BLaER1 treated with 17β-estradiol and CSF1 and Interleukin-3, amounts not matched to agents 10 nM and 100 nM (cell line): ENCODE measurements at regions not wholly inside any gene's neighbourhood (a gene's known extent, or its start where the extent isn't known, plus 50 kb on each side); places are given as distances from the start of the nearest gene placed in this dataset.
"Not testable (repeated sequence)": the region's sequence is repeated elsewhere in the genome, so short reads cannot be mapped to it uniquely, and the experiment has no call there.

Source experiments
- H3K27ac ChIP-seq, 11 experiments: shearing (Covaris generic); formaldehyde crosslinking; 2 replicates each; pipeline ENCODE4 v1.8.1; 2022
- H3K27me3 ChIP-seq, 11 experiments: shearing (Covaris generic); formaldehyde crosslinking; 2 replicates each; pipeline ENCODE4 v1.8.1; 2022
- H3K36me3 ChIP-seq, 11 experiments: shearing (Covaris generic); formaldehyde crosslinking; 2 replicates each; pipeline ENCODE4 v1.8.1; 2022
- H3K4me1 ChIP-seq, 10 experiments: shearing (Covaris generic); formaldehyde crosslinking; 2 replicates each; pipeline ENCODE4 v1.8.1; 2022
- H3K4me2 ChIP-seq, 11 experiments: shearing (Covaris generic); formaldehyde crosslinking; 2 replicates each; pipeline ENCODE4 v1.8.1; 2022
- H3K4me3 ChIP-seq, 10 experiments: shearing (Covaris generic); formaldehyde crosslinking; 2 replicates each; pipeline ENCODE4 v1.8.1; 2022
- H3K9ac ChIP-seq, 11 experiments: shearing (Covaris generic); formaldehyde crosslinking; 2 replicates each; pipeline ENCODE4 v1.8.1; 2022
- H3K9me3 ChIP-seq, 11 experiments: shearing (Covaris generic); formaldehyde crosslinking; replicated peaks in 1 of 11; 2 replicates each; pipeline ENCODE4 v1.8.1; 2022
- H4K20me1 ChIP-seq, 11 experiments: shearing (Covaris generic); formaldehyde crosslinking; 2 replicates each; pipeline ENCODE4 v1.8.1; 2022
- Cebpa-rat ChIP-seq, 11 experiments: shearing (Covaris generic); IDR thresholded peaks; 2 replicates each; pipeline ENCODE4 v1.8.1; 2022

- Histone ChIP-seq H3K9me3 (peaks cover 22 to 41% (median 31%) of the 10 kb centered on the region in 11 experiments), H3K4me1 (peaks cover 18 to 68% (median 61%) of the 10 kb centered on the region in 10 experiments), H3K27me3 (no peaks in the 10 kb centered on the region), H3K27ac (peak overlapping the region in 9 of 11 experiments; percentile 5 to 71 (median 40); a peak in 13 of 22 replicates), H3K36me3 (no peaks in the 10 kb centered on the region), H3K4me3 (no peak overlapping the region; a peak in 1 of 20 replicates), H4K20me1 (no peaks in the 10 kb centered on the region), H3K9ac (peak overlapping the region in 1 of 11 experiments; percentile 27; a peak in 4 of 22 replicates), H3K4me2 (peak overlapping the region; percentile 2 to 87 (median 56); a peak in 18 of 22 replicates)
- no peak for TF ChIP-seq Cebpa-rat (IDR thresholded peaks at IDR 0.05)
Observed at GRCh38 chr2:223488814-223489213, 113.3 kb downstream of the SCG2 start.

DNA sequence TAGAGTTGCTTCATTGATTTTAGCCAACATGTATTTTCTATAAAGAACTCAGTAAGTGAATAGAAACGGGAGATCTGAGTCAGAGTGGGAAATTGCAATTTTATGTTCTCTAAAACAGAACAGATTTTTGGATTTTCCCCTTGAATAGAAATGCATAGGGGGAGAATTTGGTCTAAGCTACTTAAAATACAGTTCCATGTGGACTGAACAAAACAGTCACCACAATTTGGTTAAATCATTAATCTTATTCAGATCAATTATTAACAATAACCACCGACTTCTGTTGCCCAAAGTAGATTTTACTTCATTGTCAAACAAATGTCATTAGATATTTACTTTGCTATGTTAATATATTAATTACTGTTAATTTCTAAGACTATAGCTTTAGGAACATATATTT, 107.7 kb downstream of the SCG2 start:
- H3K4me1 ChIP-seq, result peaks cover 0 to 18% (median 6%) of the 10 kb centered on the region in 10 experiments; a peak in 17 of 20 replicates
- H3K9ac ChIP-seq, result no peak overlapping the region
- H3K4me2 ChIP-seq, result no peak overlapping the region
- no peaks in the 10 kb centered on the region for H4K20me1 ChIP-seq
- no peak overlapping the region for H3K4me3 ChIP-seq
- no peaks in the 10 kb centered on the region for H3K36me3 ChIP-seq
- no peak overlapping the region for H3K27ac ChIP-seq
- no peak for TF ChIP-seq Cebpa-rat (IDR thresholded peaks at IDR 0.05)
- H3K9me3 ChIP-seq, result peaks cover 30 to 78% (median 62%) of the 10 kb centered on the region in 11 experiments
- no peaks in the 10 kb centered on the region for H3K27me3 ChIP-seq

DNA sequence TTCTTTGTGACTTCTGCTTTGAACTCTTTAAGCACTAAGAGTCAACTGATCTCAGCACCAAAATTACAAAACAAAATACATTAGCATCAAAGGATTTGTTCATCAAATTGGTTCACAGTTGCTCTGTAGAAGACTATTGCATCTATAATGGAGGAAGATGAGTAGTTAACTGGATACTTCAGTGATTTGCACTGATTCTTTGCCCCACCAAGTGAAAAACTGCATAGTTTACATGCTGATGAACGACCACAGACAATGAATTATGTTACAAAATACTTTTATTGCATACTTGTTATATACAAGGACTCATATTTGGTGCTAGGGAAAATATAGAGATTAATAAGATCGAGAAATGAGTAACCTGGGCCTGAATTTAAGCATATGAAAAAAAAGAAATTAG, 107.2 kb downstream of the SCG2 start:
- Histone ChIP-seq H3K9ac (no peak overlapping the region), H3K4me2 (no peak overlapping the region), H3K36me3 (no peaks in the 10 kb centered on the region), H3K27ac (no peak overlapping the region), H3K4me1 (peaks cover 0 to 13% (median 1%) of the 10 kb centered on the region in 10 experiments; a peak in 10 of 20 replicates), H4K20me1 (no peaks in the 10 kb centered on the region), H3K4me3 (no peak overlapping the region), H3K9me3 (peaks cover 29 to 78% (median 62%) of the 10 kb centered on the region in 11 experiments), H3K27me3 (no peaks in the 10 kb centered on the region)
- no peak for TF ChIP-seq Cebpa-rat (IDR thresholded peaks at IDR 0.05)

GRCh38 chr2:223496853-223497252, 105.3 kb downstream of the SCG2 start:
- peaks cover 10 to 59% (median 46%) of the 10 kb centered on the region in 11 experiments; a peak in 21 of 22 replicates for H3K9me3 ChIP-seq
- H3K27me3 ChIP-seq, H3K4me2 ChIP-seq, H4K20me1 ChIP-seq, H3K36me3 ChIP-seq, H3K4me3 ChIP-seq, H3K27ac ChIP-seq, H3K9ac ChIP-seq, H3K4me1 ChIP-seq: not testable (repeated sequence)

DNA sequence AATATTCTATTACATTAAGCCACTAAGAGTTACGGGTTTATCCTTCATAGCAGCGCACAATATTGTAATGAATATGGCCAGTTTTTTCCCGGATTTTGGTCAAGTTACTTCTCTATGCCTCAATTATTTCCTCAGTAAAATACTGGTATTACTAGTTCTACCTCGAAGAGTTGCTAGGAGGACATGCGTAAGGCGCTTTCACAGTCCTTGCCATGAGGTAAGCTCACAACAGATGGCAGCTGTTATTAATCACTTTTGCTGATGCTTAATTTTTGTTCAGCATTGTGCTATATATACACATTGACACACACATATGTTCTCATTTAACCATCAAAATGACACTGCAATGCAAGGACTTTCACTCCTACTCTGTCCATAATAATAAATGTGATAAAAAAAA, 101.5 kb downstream of the SCG2 start:
- Histone ChIP-seq H3K4me2 (no peak overlapping the region), H3K27me3 (peaks cover 0 to 5% (median 0%) of the 10 kb centered on the region in 11 experiments; a peak in 3 of 22 replicates), H3K9me3 (peaks cover 7 to 36% (median 22%) of the 10 kb centered on the region in 11 experiments; a peak in 16 of 22 replicates), H3K9ac (no peak overlapping the region), H3K27ac (no peak overlapping the region), H3K4me3 (no peak overlapping the region), H3K36me3 (no peaks in the 10 kb centered on the region), H4K20me1 (no peaks in the 10 kb centered on the region), H3K4me1 (no peaks in the 10 kb centered on the region)
- no peak for TF ChIP-seq Cebpa-rat (IDR thresholded peaks at IDR 0.05)

- no peaks in the 10 kb centered on the region for H3K4me1 ChIP-seq
- H3K4me2 ChIP-seq, result no peak overlapping the region
- peaks cover 0 to 7% (median 0%) of the 10 kb centered on the region in 11 experiments; a peak in 3 of 22 replicates for H3K27me3 ChIP-seq
- peaks cover 1 to 36% (median 15%) of the 10 kb centered on the region in 11 experiments; a peak in 15 of 22 replicates for H3K9me3 ChIP-seq
- no peaks in the 10 kb centered on the region for H3K36me3 ChIP-seq
- H4K20me1 ChIP-seq, result no peaks in the 10 kb centered on the region
- no peak for TF ChIP-seq Cebpa-rat (IDR thresholded peaks at IDR 0.05)
- no peak overlapping the region for H3K27ac ChIP-seq
- no peak overlapping the region for H3K4me3 ChIP-seq
- H3K9ac ChIP-seq, result no peak overlapping the region
Observed at GRCh38 chr2:223501641-223502040, 100.5 kb downstream of the SCG2 start.

DNA sequence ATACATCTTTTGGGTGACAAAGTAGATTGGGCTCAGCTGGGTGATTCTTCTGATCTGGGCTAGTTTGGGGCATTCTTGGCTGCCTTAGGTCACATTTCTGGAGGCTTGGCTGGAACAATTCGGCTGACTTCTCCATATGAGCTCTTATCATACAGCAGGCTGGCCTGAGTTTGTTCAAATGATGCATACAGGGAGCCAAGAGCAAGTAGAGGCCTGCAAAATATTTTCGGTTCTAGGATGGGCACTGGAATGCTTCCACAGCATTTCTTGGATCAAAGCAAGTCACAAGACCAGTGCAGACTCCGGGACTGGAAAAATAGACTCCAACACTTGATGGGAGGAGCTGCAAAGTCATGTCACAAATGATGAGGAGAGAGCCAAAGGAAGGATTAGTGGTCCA, 98.4 kb downstream of the SCG2 start:
- H3K36me3 ChIP-seq, result no peaks in the 10 kb centered on the region
- no peak overlapping the region for H3K27ac ChIP-seq

GRCh38 chr2:223508372-223508771, 93.8 kb downstream of the SCG2 start:
- Histone ChIP-seq H3K9ac (no peak overlapping the region), H3K27me3 (peaks cover 0 to 7% (median 0%) of the 10 kb centered on the region in 11 experiments; a peak in 3 of 22 replicates)
- no peak for TF ChIP-seq Cebpa-rat (IDR thresholded peaks at IDR 0.05)

More for the DNA sequence above, 98.4 kb downstream of the SCG2 start:
- Histone ChIP-seq H3K4me3 (no peak overlapping the region), H3K27me3 (peaks cover 0 to 7% (median 0%) of the 10 kb centered on the region in 11 experiments; a peak in 3 of 22 replicates), H3K9me3 (peaks cover 0 to 21% (median 7%) of the 10 kb centered on the region in 11 experiments; a peak in 11 of 22 replicates), H3K4me1 (no peaks in the 10 kb centered on the region), H3K4me2 (no peak overlapping the region), H3K9ac (no peak overlapping the region), H4K20me1 (no peaks in the 10 kb centered on the region)
- no peak for TF ChIP-seq Cebpa-rat (IDR thresholded peaks at IDR 0.05)

GRCh38 chr2:223510713-223511112, 91.4 kb downstream of the SCG2 start:
- no peak overlapping the region for H3K27ac ChIP-seq
- H3K9ac ChIP-seq, result no peak overlapping the region
- peaks cover 0 to 10% (median 0%) of the 10 kb centered on the region in 10 experiments; a peak in 4 of 20 replicates for H3K4me1 ChIP-seq
- no peak overlapping the region for H3K4me3 ChIP-seq
- H3K9me3 ChIP-seq, result peaks cover 0 to 16% (median 0%) of the 10 kb centered on the region in 11 experiments; a peak in 7 of 22 replicates
- H4K20me1 ChIP-seq, result no peaks in the 10 kb centered on the region
- no peak for TF ChIP-seq Cebpa-rat (IDR thresholded peaks at IDR 0.05)
- no peaks in the 10 kb centered on the region for H3K36me3 ChIP-seq
- peak overlapping the region in 4 of 11 experiments; percentile 7 to 23 (median 18); a peak in 3 of 22 replicates for H3K4me2 ChIP-seq
- peaks cover 0 to 4% (median 0%) of the 10 kb centered on the region in 11 experiments; a peak in 2 of 22 replicates for H3K27me3 ChIP-seq

More at GRCh38 chr2:223508372-223508771, 93.8 kb downstream of the SCG2 start:
- peaks cover 0 to 10% (median 0%) of the 10 kb centered on the region in 10 experiments; a peak in 4 of 20 replicates for H3K4me1 ChIP-seq
- H3K4me3 ChIP-seq, result no peak overlapping the region
- H3K27ac ChIP-seq, result no peak overlapping the region
- H3K9me3 ChIP-seq, result peaks cover 0 to 18% (median 7%) of the 10 kb centered on the region in 11 experiments; a peak in 10 of 22 replicates
- no peaks in the 10 kb centered on the region for H3K36me3 ChIP-seq
- H3K4me2 ChIP-seq, result no peak overlapping the region
- H4K20me1 ChIP-seq, result no peaks in the 10 kb centered on the region
